Activated CD4-positive, alpha-beta T cell treated with anti-CD3 and anti-CD28 coated beads, Interleukin-2, amount 50 U/mL, for 4 hours (primary cell): ENCODE measurements at regions not wholly inside any gene's neighbourhood (a gene's known extent, or its start where the extent isn't known, plus 50 kb on each side); places are given as distances from the start of the nearest gene placed in this dataset.

ENCODE experiments used
- DNase-seq, 2 experiments: peaks; one replicate each; pipeline ENCODE4 v3.0.0-alpha.2; 2020

- no peak for DNase-seq
These were observed 434.2 kb upstream of the CDH4 start for GRCh38 chr20:60817891-60818290.

- DNase-seq = no peak
These were observed 432.6 kb upstream of the CDH4 start for GRCh38 chr20:60819511-60819910.

GRCh38 chr20:60820149-60820548 is 431.9 kb upstream of the CDH4 start:
- no peak for DNase-seq

GRCh38 chr20:60820918-60821317 is 431.1 kb upstream of the CDH4 start:
- no peak for DNase-seq

GRCh38 chr20:60822699-60823607 is 429.1 kb upstream of the CDH4 start:
- DNase-seq = no peak

GRCh38 chr20:60835876-60836275 is 416.2 kb upstream of the CDH4 start:
- no peak for DNase-seq

- DNase-seq = no peak
These were observed 414.8 kb upstream of the CDH4 start for GRCh38 chr20:60837173-60837770.

- no peak for DNase-seq
These were observed 413.8 kb upstream of the CDH4 start for GRCh38 chr20:60838297-60838696.

GRCh38 chr20:60840971-60841370 is 411.1 kb upstream of the CDH4 start:
- DNase-seq = no peak

- DNase-seq = no peak
These were observed 406.9 kb upstream of the CDH4 start for GRCh38 chr20:60845146-60845545.

- DNase-seq = no peak
These were observed 400.0 kb upstream of the CDH4 start for GRCh38 chr20:60851826-60852704.

GRCh38 chr20:60857708-60858107 is 394.4 kb upstream of the CDH4 start:
- DNase-seq = no peak

- DNase-seq = no peak
These were observed 389.5 kb upstream of the CDH4 start for GRCh38 chr20:60862601-60863000.

GRCh38 chr20:60863548-60863947 is 388.5 kb upstream of the CDH4 start:
- no peak for DNase-seq

GRCh38 chr20:60867589-60867988 is 384.5 kb upstream of the CDH4 start:
- no peak for DNase-seq

GRCh38 chr20:60868316-60868891 is 383.7 kb upstream of the CDH4 start:
- no peak for DNase-seq

- no peak for DNase-seq
These were observed 383.0 kb upstream of the CDH4 start for GRCh38 chr20:60869087-60869486.

GRCh38 chr20:60869625-60870024 is 382.4 kb upstream of the CDH4 start:
- no peak for DNase-seq

- DNase-seq = no peak
These were observed 382.0 kb upstream of the CDH4 start for GRCh38 chr20:60870040-60870439.

- DNase-seq = no peak
These were observed 379.8 kb upstream of the CDH4 start for GRCh38 chr20:60872224-60872623.

GRCh38 chr20:60877071-60877857 is 374.8 kb upstream of the CDH4 start:
- no peak for DNase-seq

GRCh38 chr20:60882836-60883235 is 369.2 kb upstream of the CDH4 start:
- no peak for DNase-seq
